ENCODE measurements at regions not wholly inside any gene's neighbourhood (a gene's known extent, or its start where the extent isn't known, plus 50 kb on each side); places are given as distances from the start of the nearest gene placed in this dataset.

- Mint-ChIP-seq H3K27ac (no peak overlapping the region), H3K4me1 (no peaks in the 10 kb centered on the region), H3K36me3 (ENCODE audit: low read depth) (no peaks in the 10 kb centered on the region), H3K27me3 (ENCODE audit: insufficient read depth, low read depth, poor library complexity) (peaks cover 2% of the 10 kb centered on the region), H3K4me3 (no peak overlapping the region), H3K9me3 (no peaks in the 10 kb centered on the region)
- Histone ChIP-seq H3K4me2 (no peak overlapping the region), H3K27me3 (ENCODE audit: insufficient read depth) (no peaks in the 10 kb centered on the region), H3F3A (replicated peaks; ENCODE audit: low read depth) (no peaks in the 10 kb centered on the region), H3K79me2 (replicated peaks; ENCODE audit: insufficient read depth) (no peaks in the 10 kb centered on the region), H3K36me3 (ENCODE audit: insufficient read depth) (no peaks in the 10 kb centered on the region), H4K20me1 (replicated peaks; ENCODE audit: insufficient read depth) (no peaks in the 10 kb centered on the region), H2AFZ (no peak overlapping the region), H3K27ac (ENCODE audit: low read depth) (no peak overlapping the region), H3K9me2 (ENCODE audit: insufficient read depth) (no peaks in the 10 kb centered on the region), H3K4me3 (no peak overlapping the region), H3K4me1 (ENCODE audit: insufficient read depth) (no peaks in the 10 kb centered on the region)
- ATAC-seq: no peak
- TF ChIP-seq CTCF (conservative IDR thresholded peaks at IDR 0.05; ENCODE audit: low read depth in 2 of 2) (no peak), REST (IDR thresholded peaks at IDR 0.05; ENCODE audit: unreplicated experiment) (no peak), ZNF331 (CRISPR knock-in tag; IDR thresholded peaks at IDR 0.05; ENCODE audit: low read depth) (no peak), ZNF114 (CRISPR knock-in tag; IDR thresholded peaks at IDR 0.05) (no peak), EZH2phosphoT487 (IDR thresholded peaks at IDR 0.05; ENCODE audit: unreplicated experiment) (no peak), JUNB (IDR thresholded peaks at IDR 0.05; ENCODE audit: unreplicated experiment) (no peak), ZNF462 (CRISPR knock-in tag; IDR thresholded peaks at IDR 0.05) (no peak), EZH2 (IDR thresholded peaks at IDR 0.05; ENCODE audit: low read depth, unreplicated experiment) (no peak), NANOG (IDR thresholded peaks at IDR 0.05; ENCODE audit: borderline replicate concordance) (no peak), POLR2AphosphoS5 (IDR thresholded peaks at IDR 0.05; ENCODE audit: low read depth) (no peak), CREB1 (CRISPR knock-in tag; IDR thresholded peaks at IDR 0.05; ENCODE audit: low read depth) (no peak), STAT1 (IDR thresholded peaks at IDR 0.05; ENCODE audit: unreplicated experiment) (no peak), ETS1 (IDR thresholded peaks at IDR 0.05) (no peak)
- DNase-seq (ENCODE audit: low spot score): no peak
Measured at GRCh38 chr5:54829102-54829501, 156.3 kb downstream of the ESM1 start.

Data from GM23338 (cell line).